ENCODE measurements at regions not wholly inside any gene's neighbourhood (a gene's known extent, or its start where the extent isn't known, plus 50 kb on each side); places are given as distances from the start of the nearest gene placed in this dataset.
"Not testable (repeated sequence)": the region's sequence is repeated elsewhere in the genome, so short reads cannot be mapped to it uniquely, and the experiment has no call there.

GRCh38 chr1:10866321-10867093 is 70.1 kb upstream of the CASZ1 start:
- in situ Hi-C loops (cut with MboI; ENCODE audit: low sequenced_read_pairs), result loop anchor here (25.0 kb wide), 1 partner anchor 354 kb away; no protein-coding TSS in a partner anchor

GRCh38 chr1:10867138-10867721 is 70.8 kb upstream of the CASZ1 start:
- in situ Hi-C loops (cut with MboI; ENCODE audit: low sequenced_read_pairs), result loop anchor here (25.0 kb wide), 1 partner anchor 355 kb away; no protein-coding TSS in a partner anchor

- in situ Hi-C loops (cut with MboI; ENCODE audit: low sequenced_read_pairs), result loop anchor here (25.0 kb wide), 1 partner anchor 356 kb away; no protein-coding TSS in a partner anchor
Observed at GRCh38 chr1:10867914-10868598, 71.6 kb upstream of the CASZ1 start.

GRCh38 chr1:10868599-10868965 is 72.1 kb upstream of the CASZ1 start:
- in situ Hi-C loops (cut with MboI; ENCODE audit: low sequenced_read_pairs), result loop anchor here (25.0 kb wide), 1 partner anchor 356 kb away; no protein-coding TSS in a partner anchor

GRCh38 chr1:10869933-10870332 is 73.5 kb upstream of the CASZ1 start:
- in situ Hi-C loops (cut with MboI; ENCODE audit: low sequenced_read_pairs), result loop anchor here (25.0 kb wide), 1 partner anchor 358 kb away; no protein-coding TSS in a partner anchor

- in situ Hi-C loops (cut with MboI; ENCODE audit: low sequenced_read_pairs), result loop anchor here (25.0 kb wide), 1 partner anchor 358 kb away; no protein-coding TSS in a partner anchor
Observed at GRCh38 chr1:10870493-10871096, 74.1 kb upstream of the CASZ1 start.

GRCh38 chr1:10873189-10873588 is 76.7 kb upstream of the CASZ1 start:
- in situ Hi-C loops (cut with MboI; ENCODE audit: low sequenced_read_pairs), result loop anchor here (25.0 kb wide), 1 partner anchor 361 kb away; no protein-coding TSS in a partner anchor

GRCh38 chr1:10874351-10874750 is 77.9 kb upstream of the CASZ1 start:
- in situ Hi-C loops (cut with MboI; ENCODE audit: low sequenced_read_pairs), result loop anchor here (25.0 kb wide), 1 partner anchor 362 kb away; no protein-coding TSS in a partner anchor

GRCh38 chr1:10877894-10878293 is 81.4 kb upstream of the CASZ1 start:
- in situ Hi-C loops (cut with MboI; ENCODE audit: low sequenced_read_pairs), result no loop called here

GRCh38 chr1:10878469-10878868 is 82.0 kb upstream of the CASZ1 start:
- in situ Hi-C loops (cut with MboI; ENCODE audit: low sequenced_read_pairs), result no loop called here

GRCh38 chr1:10880063-10880462 is 83.6 kb upstream of the CASZ1 start:
- in situ Hi-C loops (cut with MboI; ENCODE audit: low sequenced_read_pairs), result no loop called here

- in situ Hi-C loops (cut with MboI; ENCODE audit: low sequenced_read_pairs), result no loop called here
Observed at GRCh38 chr1:10881046-10881445, 84.6 kb upstream of the CASZ1 start.

GRCh38 chr1:10882069-10882468 is 85.6 kb upstream of the CASZ1 start:
- in situ Hi-C loops (cut with MboI; ENCODE audit: low sequenced_read_pairs), result no loop called here

GRCh38 chr1:10887032-10887431 is 90.6 kb upstream of the CASZ1 start:
- in situ Hi-C loops (cut with MboI; ENCODE audit: low sequenced_read_pairs), result not testable (repeated sequence)

GRCh38 chr1:10888291-10888690 is 91.8 kb upstream of the CASZ1 start:
- in situ Hi-C loops (cut with MboI; ENCODE audit: low sequenced_read_pairs), result no loop called here

- in situ Hi-C loops (cut with MboI; ENCODE audit: low sequenced_read_pairs), result no loop called here
Observed at GRCh38 chr1:10888791-10889649, 92.6 kb upstream of the CASZ1 start.

GRCh38 chr1:10889650-10890353 is 93.4 kb upstream of the CASZ1 start:
- in situ Hi-C loops (cut with MboI; ENCODE audit: low sequenced_read_pairs), result no loop called here

GRCh38 chr1:10890491-10891071 is 94.1 kb upstream of the CASZ1 start:
- in situ Hi-C loops (cut with MboI; ENCODE audit: low sequenced_read_pairs), result no loop called here

- in situ Hi-C loops (cut with MboI; ENCODE audit: low sequenced_read_pairs), result no loop called here
Observed at GRCh38 chr1:10891091-10891490, 94.6 kb upstream of the CASZ1 start.
